C4-2B (cell line): ENCODE measurements at regions not wholly inside any gene's neighbourhood (a gene's known extent, or its start where the extent isn't known, plus 50 kb on each side); places are given as distances from the start of the nearest gene placed in this dataset.

Experiments
- H3K27ac ChIP-seq: fragments of 450-650 bp; 2 replicates; pipeline ENCODE4 v1.5.1; 2017
- ZFX ChIP-seq: fragments of 450-650 bp; IDR thresholded peaks from 2 replicates; pipeline ENCODE4 v1.6.1; 2017
- TF ChIP-seq, protein P1 (sequence below): fragments of 450-650 bp; conservative IDR thresholded peaks from 2 replicates; pipeline ENCODE4 v1.5.1; 2017; ENCODE audit warnings: mild to moderate bottlenecking

DNA sequence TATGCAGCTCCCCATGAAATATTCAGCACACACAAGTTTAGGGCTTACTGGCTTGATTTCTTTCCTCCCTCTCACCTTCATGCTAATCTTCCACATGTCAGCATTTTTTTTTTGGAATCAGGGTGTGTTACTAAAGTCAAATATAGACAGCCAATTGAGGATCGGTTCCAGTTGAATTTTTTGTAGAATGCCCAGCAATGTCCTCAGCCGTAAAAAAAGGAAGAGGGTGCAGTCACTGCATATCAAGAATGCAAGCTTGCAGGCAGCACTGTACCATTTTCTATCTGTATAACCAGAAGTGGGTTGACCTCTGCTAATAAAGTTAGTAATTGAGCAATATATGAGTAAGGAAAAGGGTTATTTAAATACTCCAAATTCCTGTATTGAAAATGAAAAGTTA is 51.4 kb upstream of the CHMP2B start:
- H3K27ac ChIP-seq, result no peak overlapping the region
- no peak for TF ChIP-seq ZFX
- TF ChIP-seq, protein P1, sequence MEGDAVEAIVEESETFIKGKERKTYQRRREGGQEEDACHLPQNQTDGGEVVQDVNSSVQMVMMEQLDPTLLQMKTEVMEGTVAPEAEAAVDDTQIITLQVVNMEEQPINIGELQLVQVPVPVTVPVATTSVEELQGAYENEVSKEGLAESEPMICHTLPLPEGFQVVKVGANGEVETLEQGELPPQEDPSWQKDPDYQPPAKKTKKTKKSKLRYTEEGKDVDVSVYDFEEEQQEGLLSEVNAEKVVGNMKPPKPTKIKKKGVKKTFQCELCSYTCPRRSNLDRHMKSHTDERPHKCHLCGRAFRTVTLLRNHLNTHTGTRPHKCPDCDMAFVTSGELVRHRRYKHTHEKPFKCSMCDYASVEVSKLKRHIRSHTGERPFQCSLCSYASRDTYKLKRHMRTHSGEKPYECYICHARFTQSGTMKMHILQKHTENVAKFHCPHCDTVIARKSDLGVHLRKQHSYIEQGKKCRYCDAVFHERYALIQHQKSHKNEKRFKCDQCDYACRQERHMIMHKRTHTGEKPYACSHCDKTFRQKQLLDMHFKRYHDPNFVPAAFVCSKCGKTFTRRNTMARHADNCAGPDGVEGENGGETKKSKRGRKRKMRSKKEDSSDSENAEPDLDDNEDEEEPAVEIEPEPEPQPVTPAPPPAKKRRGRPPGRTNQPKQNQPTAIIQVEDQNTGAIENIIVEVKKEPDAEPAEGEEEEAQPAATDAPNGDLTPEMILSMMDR, result no peak

DNA sequence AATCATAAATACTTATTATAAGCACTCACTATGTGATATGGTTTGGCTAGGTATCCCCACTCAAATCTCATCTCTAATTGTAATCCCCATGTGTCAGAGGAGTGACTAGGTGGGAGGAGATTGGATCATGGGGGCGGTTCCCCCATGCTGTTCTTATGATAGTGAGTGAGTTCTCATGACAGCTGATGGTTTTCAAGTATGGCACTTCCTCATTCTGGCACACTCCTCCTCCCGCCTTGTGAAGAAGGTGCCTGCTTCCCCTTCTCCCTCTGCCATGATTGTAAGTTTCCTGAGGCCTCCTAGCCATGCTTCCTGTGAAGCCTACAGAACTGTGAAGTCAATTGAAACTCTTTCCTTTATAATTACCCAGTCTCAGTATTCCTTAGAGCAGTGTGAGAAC is 53.3 kb upstream of the CHMP2B start:
- no peak for TF ChIP-seq ZFX
- TF ChIP-seq, protein P1, result no peak
- no peak overlapping the region for H3K27ac ChIP-seq

GRCh38 chr3:87173071-87173470 is 54.0 kb upstream of the CHMP2B start:
- no peak overlapping the region for H3K27ac ChIP-seq
- TF ChIP-seq, protein P1, result no peak
- no peak for TF ChIP-seq ZFX

DNA sequence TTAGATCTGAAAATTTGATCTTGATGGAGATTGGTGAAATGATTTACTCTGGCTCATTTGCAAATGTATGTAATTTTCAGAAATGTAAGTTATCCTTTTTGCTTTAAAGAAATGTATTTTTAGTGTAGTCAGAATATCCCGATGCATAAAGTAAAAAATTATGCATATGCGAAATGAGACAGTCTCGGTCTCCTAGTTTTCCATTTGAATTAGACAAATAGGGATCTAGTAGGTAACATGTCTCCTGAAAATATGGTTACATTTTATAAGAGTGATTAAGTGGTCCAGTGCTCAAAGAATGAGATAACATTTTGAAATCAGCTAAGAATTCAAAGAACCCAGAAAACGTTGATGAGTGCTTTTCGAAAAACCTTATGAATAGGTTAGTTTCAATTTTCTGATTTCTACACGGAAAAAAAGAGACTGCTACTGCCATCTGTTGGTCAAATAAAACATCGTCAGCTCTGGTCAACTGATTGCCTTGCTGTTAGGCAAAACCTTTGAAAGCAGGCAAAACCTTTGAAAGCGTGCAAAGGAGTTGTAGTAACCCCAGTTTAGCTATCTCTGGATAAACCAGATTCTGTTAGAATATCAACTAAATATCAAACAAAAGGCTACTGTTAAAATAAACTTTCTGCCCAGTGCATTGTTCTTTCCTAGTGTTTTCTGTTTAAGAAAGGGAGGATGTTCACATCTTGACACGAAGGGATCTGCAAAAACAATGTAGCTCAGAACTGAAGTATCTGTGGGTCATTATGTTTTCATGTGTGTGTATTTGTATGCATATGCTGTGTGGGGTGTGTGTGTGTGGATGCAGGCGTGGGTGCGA is 59.3 kb upstream of the CHMP2B start:
- TF ChIP-seq, protein P1, result peak; percentile 75
- no peak for TF ChIP-seq ZFX
- H3K27ac ChIP-seq, result no peak overlapping the region

GRCh38 chr3:87164245-87164644 is 62.9 kb upstream of the CHMP2B start:
- no peak for TF ChIP-seq ZFX
- TF ChIP-seq, protein P1, result no peak

GRCh38 chr3:87161851-87162250 is 65.3 kb upstream of the CHMP2B start:
- no peak overlapping the region for H3K27ac ChIP-seq
- TF ChIP-seq, protein P1, result no peak
- no peak for TF ChIP-seq ZFX

More at GRCh38 chr3:87164245-87164644, 62.9 kb upstream of the CHMP2B start:
- H3K27ac ChIP-seq, result no peak overlapping the region

DNA sequence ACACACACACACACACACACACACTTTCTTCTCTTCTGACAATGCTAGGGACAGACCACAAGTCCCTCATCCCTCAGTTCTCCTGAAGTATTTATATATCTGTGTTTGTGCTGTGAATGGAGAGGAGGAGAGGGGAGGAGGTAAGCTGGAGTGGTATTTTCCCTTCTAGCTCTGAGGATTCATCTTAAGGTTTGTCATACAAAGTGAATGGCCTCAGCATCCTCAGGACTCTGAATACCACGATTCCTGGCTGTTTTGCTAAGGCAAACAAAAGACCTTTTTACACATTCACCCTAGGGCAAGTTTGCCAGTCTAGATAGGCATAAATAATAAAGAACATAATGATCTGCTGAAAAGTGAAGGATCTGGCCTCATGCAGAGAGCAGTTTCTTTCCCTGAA is 65.7 kb upstream of the CHMP2B start:
- TF ChIP-seq, protein P1, result no peak
- TF ChIP-seq ZFX, result no peak

More for the DNA sequence above, 65.7 kb upstream of the CHMP2B start:
- H3K27ac ChIP-seq, result no peak overlapping the region
